ENCODE measurements at regions not wholly inside any gene's neighbourhood (a gene's known extent, or its start where the extent isn't known, plus 50 kb on each side); places are given as distances from the start of the nearest gene placed in this dataset.

GRCh38 chr10:117449636-117450035, 74.4 kb upstream of the PDZD8 start:
- peaks cover 4% of the 10 kb centered on the region for H3K27me3 Mint-ChIP-seq (ENCODE audit: low read depth)
- no peak overlapping the region for H3K4me3 Mint-ChIP-seq (ENCODE audit: unreplicated experiment)
- no peak for DNase-seq (ENCODE audit: low spot score)
- no peaks in the 10 kb centered on the region for H3K36me3 Mint-ChIP-seq (ENCODE audit: low read depth)
- TF ChIP-seq, protein P1, sequence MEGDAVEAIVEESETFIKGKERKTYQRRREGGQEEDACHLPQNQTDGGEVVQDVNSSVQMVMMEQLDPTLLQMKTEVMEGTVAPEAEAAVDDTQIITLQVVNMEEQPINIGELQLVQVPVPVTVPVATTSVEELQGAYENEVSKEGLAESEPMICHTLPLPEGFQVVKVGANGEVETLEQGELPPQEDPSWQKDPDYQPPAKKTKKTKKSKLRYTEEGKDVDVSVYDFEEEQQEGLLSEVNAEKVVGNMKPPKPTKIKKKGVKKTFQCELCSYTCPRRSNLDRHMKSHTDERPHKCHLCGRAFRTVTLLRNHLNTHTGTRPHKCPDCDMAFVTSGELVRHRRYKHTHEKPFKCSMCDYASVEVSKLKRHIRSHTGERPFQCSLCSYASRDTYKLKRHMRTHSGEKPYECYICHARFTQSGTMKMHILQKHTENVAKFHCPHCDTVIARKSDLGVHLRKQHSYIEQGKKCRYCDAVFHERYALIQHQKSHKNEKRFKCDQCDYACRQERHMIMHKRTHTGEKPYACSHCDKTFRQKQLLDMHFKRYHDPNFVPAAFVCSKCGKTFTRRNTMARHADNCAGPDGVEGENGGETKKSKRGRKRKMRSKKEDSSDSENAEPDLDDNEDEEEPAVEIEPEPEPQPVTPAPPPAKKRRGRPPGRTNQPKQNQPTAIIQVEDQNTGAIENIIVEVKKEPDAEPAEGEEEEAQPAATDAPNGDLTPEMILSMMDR (IDR thresholded peaks at IDR 0.05), result peak; percentile 37
- H3K9me3 Mint-ChIP-seq (ENCODE audit: low read depth), result peaks cover 17% of the 10 kb centered on the region
- H3K4me1 Mint-ChIP-seq (ENCODE audit: low read depth), result no peaks in the 10 kb centered on the region
- H3K27ac Mint-ChIP-seq (ENCODE audit: unreplicated experiment), result no peak overlapping the region

DNA sequence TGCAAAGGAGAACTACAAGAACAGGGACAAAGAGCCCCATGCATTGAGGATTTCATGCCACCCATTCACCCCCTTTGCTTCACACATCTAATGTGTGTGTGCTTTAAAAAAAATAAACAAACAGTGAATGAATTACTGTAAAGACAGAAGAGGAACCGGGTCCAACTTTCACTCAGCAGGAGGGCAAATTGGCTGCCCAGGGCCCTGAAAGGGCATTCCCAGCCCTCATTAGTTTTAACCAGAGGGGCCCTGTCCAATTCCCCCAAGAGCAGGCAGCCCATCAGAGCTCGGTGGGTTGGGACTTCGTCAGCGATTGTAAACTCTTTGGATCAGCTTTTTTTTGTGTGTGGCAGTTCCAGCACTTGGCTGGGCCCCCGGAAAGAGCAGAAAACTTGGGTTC, 73.6 kb upstream of the PDZD8 start:
- Mint-ChIP-seq H3K4me3 (ENCODE audit: unreplicated experiment) (no peak overlapping the region), H3K36me3 (ENCODE audit: low read depth) (no peaks in the 10 kb centered on the region), H3K4me1 (ENCODE audit: low read depth) (no peaks in the 10 kb centered on the region), H3K9me3 (ENCODE audit: low read depth) (peaks cover 17% of the 10 kb centered on the region), H3K27ac (ENCODE audit: unreplicated experiment) (no peak overlapping the region), H3K27me3 (ENCODE audit: low read depth) (peaks cover 4% of the 10 kb centered on the region)
- no peak for DNase-seq (ENCODE audit: low spot score)
- TF ChIP-seq, protein P1 (IDR thresholded peaks at IDR 0.05), result no peak

GRCh38 chr10:117445992-117446391, 70.8 kb upstream of the PDZD8 start:
- Mint-ChIP-seq H3K4me1 (ENCODE audit: low read depth) (peaks cover 21% of the 10 kb centered on the region), H3K9me3 (ENCODE audit: low read depth) (peaks cover 5% of the 10 kb centered on the region), H3K27ac (ENCODE audit: unreplicated experiment) (no peak overlapping the region), H3K36me3 (ENCODE audit: low read depth) (no peaks in the 10 kb centered on the region), H3K4me3 (ENCODE audit: unreplicated experiment) (no peak overlapping the region), H3K27me3 (ENCODE audit: low read depth) (peaks cover 4% of the 10 kb centered on the region)
- DNase-seq (ENCODE audit: low spot score), result no peak
- TF ChIP-seq, protein P1 (IDR thresholded peaks at IDR 0.05), result no peak

DNA sequence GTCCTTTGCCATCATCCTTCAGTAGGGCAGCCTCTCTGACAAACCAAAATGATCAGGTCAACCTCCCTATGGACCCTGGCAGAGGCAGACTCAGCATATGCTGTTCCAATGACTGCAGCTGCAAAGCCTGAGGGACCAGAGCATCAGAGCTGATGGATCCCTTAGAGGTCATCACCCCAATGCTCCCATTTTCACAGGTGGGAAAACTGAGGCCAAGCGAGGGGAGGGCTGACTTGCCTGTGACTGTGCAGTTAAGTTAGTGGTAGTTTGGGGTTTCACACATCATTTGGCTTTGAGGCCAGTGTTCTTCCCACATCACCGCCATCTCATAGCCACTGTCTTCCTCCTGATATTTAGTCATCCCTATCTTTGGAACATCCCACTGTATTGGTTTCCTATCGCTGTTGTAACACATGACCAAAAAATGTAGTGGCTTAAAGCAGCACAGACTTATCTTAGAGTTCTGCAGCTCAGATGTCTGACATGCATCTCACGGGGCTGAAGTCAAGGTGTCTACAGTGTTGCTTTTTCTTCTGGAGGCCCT, 69.3 kb upstream of the PDZD8 start:
- no peaks in the 10 kb centered on the region for H3K36me3 Mint-ChIP-seq (ENCODE audit: low read depth)
- no peak for DNase-seq (ENCODE audit: low spot score)

GRCh38 chr10:117443686-117444041, 68.4 kb upstream of the PDZD8 start:
- H3K27ac Mint-ChIP-seq (ENCODE audit: unreplicated experiment), result no peak overlapping the region
- no peak overlapping the region for H3K4me3 Mint-ChIP-seq (ENCODE audit: unreplicated experiment)
- peaks cover 26% of the 10 kb centered on the region for H3K4me1 Mint-ChIP-seq (ENCODE audit: low read depth)
- DNase-seq (ENCODE audit: low spot score), result no peak
- TF ChIP-seq, protein P1 (IDR thresholded peaks at IDR 0.05), result no peak
- peaks cover 5% of the 10 kb centered on the region for H3K9me3 Mint-ChIP-seq (ENCODE audit: low read depth)
- H3K36me3 Mint-ChIP-seq (ENCODE audit: low read depth), result no peaks in the 10 kb centered on the region
- H3K27me3 Mint-ChIP-seq (ENCODE audit: low read depth), result peaks cover 9% of the 10 kb centered on the region

More for the DNA sequence above, 69.3 kb upstream of the PDZD8 start:
- Mint-ChIP-seq H3K4me1 (ENCODE audit: low read depth) (peaks cover 21% of the 10 kb centered on the region), H3K27ac (ENCODE audit: unreplicated experiment) (no peak overlapping the region), H3K27me3 (ENCODE audit: low read depth) (peaks cover 4% of the 10 kb centered on the region), H3K4me3 (ENCODE audit: unreplicated experiment) (no peak overlapping the region), H3K9me3 (ENCODE audit: low read depth) (peaks cover 5% of the 10 kb centered on the region)
- TF ChIP-seq, protein P1 (IDR thresholded peaks at IDR 0.05), result no peak

Data from chondrocyte (in vitro differentiated cells).